Coronary artery (tissue), 2 donors: ENCODE measurements at regions not wholly inside any gene's neighbourhood (a gene's known extent, or its start where the extent isn't known, plus 50 kb on each side); places are given as distances from the start of the nearest gene placed in this dataset.

Experiments
- DNase-seq: peaks from one replicate; pipeline ENCODE4 v3.0.0-alpha.2; 2017; ENCODE audit warnings: low spot score
- H3K27ac ChIP-seq, 2 donors: fragments of 200-600 bp; sonication (generic); one replicate each; pipeline ENCODE4 v1.5.1; 2016 to 2019
- H3K4me3 ChIP-seq: fragments of 200-600 bp; sonication (generic); 2 replicates; pipeline ENCODE4 v1.5.1; 2016; ENCODE audit warnings: mild to moderate bottlenecking, moderate library complexity
- TF ChIP-seq, protein P1 (sequence below): fragments of 200-600 bp; sonication (generic); IDR thresholded peaks from one replicate; pipeline ENCODE4 v1.5.1; 2019; ENCODE audit warnings: antibody characterized with exemption

DNA sequence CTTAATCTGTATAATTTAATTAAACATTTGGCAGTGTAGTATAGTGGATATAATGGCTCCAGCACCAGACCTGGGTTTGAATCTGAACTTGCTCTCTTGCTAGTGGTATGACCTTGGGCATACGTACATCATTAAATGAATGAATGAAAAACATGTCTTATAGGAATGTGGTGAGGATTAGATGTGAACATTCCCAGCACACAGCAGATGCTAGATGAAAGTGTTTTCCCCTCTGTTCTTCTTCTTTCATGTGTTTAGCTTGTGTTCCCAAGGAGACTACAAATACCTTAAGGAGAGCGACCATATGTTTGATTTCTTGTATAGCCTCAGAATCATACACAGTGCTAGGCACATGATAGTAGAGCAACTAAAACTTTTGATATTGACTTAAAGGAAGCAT, 56.5 kb downstream of the CT47B1 start:
- DNase-seq = no peak
- TF ChIP-seq, protein P1, sequence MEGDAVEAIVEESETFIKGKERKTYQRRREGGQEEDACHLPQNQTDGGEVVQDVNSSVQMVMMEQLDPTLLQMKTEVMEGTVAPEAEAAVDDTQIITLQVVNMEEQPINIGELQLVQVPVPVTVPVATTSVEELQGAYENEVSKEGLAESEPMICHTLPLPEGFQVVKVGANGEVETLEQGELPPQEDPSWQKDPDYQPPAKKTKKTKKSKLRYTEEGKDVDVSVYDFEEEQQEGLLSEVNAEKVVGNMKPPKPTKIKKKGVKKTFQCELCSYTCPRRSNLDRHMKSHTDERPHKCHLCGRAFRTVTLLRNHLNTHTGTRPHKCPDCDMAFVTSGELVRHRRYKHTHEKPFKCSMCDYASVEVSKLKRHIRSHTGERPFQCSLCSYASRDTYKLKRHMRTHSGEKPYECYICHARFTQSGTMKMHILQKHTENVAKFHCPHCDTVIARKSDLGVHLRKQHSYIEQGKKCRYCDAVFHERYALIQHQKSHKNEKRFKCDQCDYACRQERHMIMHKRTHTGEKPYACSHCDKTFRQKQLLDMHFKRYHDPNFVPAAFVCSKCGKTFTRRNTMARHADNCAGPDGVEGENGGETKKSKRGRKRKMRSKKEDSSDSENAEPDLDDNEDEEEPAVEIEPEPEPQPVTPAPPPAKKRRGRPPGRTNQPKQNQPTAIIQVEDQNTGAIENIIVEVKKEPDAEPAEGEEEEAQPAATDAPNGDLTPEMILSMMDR = no peak
- Histone ChIP-seq H3K4me3 (no peak overlapping the region), H3K27ac (no peak overlapping the region)

DNA sequence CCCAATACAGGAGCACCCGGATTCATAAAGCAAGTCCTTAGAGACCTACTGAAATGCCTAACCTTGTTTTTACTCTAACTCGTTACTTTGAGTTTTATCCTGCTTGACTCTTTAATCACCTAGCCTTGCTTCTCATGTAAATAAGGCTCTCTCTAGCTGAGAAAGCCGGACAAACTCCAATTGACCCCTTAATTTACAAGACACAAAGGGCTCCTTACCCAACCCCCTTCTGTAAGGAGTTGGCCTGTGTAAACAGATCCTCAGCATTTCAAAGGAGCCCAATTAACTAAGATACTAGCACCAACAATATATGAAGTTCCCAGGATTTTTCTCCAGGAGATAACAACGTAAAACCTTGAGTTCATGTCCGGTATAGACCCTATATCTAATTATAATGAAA, 61.7 kb downstream of the CT47B1 start:
- Histone ChIP-seq H3K4me3 (no peak overlapping the region), H3K27ac (no peak overlapping the region)
- DNase-seq = no peak
- TF ChIP-seq, protein P1 = no peak

DNA sequence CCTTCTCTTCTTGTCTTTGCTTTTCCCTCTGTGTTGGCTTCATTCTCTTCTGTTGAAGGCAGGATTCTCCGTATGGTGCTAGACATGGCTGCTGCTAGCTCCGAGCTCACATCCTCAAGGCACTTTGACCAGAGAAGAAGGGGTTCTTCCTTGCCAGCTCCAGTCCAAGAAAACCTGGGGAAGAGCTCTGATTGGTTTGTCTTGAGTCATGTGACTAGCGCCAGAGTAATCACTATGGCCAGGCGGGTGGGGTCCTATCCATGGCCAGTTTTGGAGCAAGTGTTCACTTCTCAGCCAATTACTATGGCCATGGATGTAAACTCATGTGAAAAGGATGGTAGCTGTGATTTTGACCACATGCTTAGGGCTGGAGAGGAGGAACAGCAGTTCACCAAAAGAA, 74.2 kb downstream of the CT47B1 start:
- TF ChIP-seq, protein P1 = no peak
- DNase-seq = no peak
- no peak overlapping the region for H3K4me3 ChIP-seq
- H3K27ac ChIP-seq = no peak overlapping the region

- Histone ChIP-seq H3K27ac (no peak overlapping the region), H3K4me3 (no peak overlapping the region)
- DNase-seq = no peak
- TF ChIP-seq, protein P1 = no peak
These were observed 78.3 kb downstream of the CT47B1 start for GRCh38 chrX:120797188-120797851.

GRCh38 chrX:120795301-120795700, 80.4 kb downstream of the CT47B1 start:
- peak overlapping the region in 1 of 2 donors; percentile 5 for H3K27ac ChIP-seq
- DNase-seq = no peak

GRCh38 chrX:120794525-120794975, 81.1 kb downstream of the CT47B1 start:
- Histone ChIP-seq H3K4me3 (no peak overlapping the region), H3K27ac (no peak overlapping the region)
- TF ChIP-seq, protein P1 = no peak
- DNase-seq = no peak

More at GRCh38 chrX:120795301-120795700, 80.4 kb downstream of the CT47B1 start:
- TF ChIP-seq, protein P1 = no peak
- no peak overlapping the region for H3K4me3 ChIP-seq

- Histone ChIP-seq H3K4me3 (no peak overlapping the region), H3K27ac (no peak overlapping the region)
- no peak for DNase-seq
- TF ChIP-seq, protein P1 = no peak
These were observed 82.6 kb downstream of the CT47B1 start for GRCh38 chrX:120793098-120793497.
